RPMI8226 (cell line): ENCODE measurements at regions not wholly inside any gene's neighbourhood (a gene's known extent, or its start where the extent isn't known, plus 50 kb on each side); places are given as distances from the start of the nearest gene placed in this dataset.
"Not testable (repeated sequence)": the region's sequence is repeated elsewhere in the genome, so short reads cannot be mapped to it uniquely, and the experiment has no call there.

Experiments
- DNase-seq: peaks from one replicate; pipeline ENCODE4 v3.0.0-alpha.2; 2015

DNA sequence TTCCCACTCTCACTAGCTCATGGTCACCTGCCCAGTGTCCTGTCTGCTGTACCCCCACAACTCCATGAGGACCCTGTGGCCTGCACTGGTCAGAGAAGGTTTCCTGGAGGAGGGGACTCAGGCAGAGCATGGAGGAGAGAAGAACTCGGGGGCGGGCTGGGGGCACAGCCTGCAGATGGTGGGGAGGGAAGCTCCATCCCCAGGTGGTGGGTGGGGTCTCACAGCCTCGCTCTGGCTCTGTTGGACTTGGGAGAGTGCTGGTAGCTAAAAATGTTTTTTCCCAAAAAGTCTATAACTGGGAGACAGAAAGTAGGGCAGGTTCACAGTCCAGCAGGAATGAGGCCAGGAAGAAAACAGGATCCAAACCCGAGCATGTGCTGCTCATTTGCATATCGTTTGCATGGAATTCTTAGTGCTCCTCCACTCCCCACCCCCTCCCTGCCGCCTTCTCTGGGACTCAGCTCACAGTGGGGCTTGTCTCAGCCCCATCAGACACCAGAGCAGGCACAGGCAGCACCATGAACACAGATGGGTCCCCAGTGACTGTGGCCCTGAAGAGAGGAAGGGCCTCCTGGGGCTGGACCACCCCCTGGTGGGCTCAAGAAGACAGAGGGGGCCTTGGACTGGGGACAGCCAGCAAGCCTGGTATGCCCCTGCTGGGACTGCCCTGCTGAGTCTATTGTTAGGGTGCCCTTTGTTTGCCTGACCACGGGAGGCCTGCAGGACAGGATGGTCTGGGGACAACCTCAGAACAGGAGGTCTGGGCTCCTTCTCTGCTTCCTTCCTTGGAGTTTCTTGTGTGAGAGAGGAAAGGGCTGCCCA is 67.0 kb upstream of the SFSWAP start:
- DNase-seq, result no peak

DNA sequence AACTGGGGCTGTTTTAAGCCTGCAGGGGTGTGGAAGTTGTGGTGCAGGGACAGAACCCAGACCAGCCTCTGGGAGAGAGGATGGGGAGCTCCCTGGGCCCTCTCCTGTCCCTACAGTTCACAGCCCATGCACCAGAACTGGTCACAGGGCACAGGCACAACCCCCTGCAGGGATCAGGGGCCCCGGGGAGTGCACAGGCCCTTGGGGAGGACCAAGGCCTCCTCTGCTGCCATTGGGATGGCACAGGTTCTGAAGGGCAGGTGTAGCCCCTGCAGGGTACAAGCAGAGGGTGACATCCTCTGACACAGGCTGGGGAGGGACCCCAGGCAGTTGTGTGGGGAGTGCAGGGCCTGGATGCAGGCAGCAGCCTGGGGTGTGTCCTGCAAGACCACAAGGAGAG is 66.4 kb upstream of the SFSWAP start:
- DNase-seq, result no peak

DNA sequence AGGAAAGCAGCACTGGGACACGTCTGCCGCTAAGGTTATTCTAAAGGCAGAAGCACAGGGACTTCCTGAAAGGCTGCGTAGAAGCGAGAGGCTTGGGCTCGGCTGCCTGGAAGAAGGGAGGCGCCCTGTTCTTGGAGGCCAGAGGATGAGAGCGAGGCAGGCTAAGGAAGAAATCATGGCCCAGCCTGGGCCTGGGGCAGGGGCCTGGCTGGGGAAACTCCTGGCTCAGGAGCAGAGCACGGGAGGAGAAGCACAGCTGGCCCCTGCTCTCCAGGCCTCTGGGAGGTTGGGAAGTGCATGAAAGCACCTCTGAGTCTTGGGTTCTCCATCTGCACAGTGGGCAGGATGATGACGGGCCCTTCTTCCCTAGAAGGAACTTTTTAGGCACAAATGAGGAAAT is 66.0 kb upstream of the SFSWAP start:
- DNase-seq, result not testable (repeated sequence)

DNA sequence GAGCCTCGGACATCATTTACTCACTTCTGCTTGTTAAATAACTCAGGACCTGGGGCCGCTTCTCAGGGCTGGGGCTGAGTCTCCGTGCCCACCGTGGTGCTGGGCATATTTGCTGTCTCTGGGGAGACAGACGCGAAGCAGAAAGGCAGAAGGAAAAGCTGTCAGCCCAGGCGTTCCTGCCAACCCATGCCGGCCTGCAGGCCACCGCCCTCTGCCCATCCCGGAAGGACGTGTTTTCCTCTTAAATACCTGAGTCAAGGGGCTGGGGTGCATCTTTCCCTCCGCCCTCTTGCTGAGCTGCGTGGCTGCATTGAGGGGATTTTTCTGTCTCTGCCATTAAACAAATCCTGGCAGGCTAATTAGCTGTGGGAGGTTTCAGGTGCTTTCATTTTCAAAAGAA is 65.3 kb upstream of the SFSWAP start:
- DNase-seq, result not testable (repeated sequence)

DNA sequence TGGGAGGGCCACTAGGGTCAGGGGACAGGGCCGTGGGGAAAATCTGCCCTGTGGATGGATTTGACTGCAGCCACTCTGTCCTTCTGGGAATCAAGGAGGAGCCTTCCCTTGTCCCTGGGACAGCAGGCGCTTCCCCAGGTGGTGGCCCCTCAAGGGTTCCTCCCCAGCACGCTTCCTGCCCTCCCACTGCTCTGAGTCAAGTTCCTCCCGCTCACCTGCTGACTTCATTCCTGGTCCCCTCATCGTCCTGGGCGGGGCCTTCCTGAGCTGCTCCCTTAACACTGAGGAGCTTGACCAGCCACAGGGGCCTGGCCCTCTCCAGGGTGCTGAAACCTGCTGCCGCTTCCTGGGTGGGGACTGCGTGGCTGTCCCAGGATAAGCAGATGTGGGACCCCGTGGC is 64.4 kb upstream of the SFSWAP start:
- not testable (repeated sequence) for DNase-seq

DNA sequence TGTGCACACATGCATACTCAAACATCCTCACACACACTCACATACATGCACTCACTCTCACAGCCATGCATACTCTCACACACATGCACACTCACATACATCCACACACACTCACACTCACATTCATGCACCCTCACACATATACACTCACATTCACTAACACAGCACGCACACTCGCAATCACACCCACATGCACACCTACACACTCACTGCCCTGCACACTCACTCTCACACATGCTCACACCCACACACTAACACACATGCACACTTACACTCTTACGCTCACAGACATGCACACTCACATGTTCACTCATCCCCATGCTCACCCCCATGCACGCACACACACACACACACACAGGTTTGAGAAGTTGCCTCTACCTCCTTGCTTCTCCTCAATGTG is 63.2 kb upstream of the SFSWAP start:
- no peak for DNase-seq

DNA sequence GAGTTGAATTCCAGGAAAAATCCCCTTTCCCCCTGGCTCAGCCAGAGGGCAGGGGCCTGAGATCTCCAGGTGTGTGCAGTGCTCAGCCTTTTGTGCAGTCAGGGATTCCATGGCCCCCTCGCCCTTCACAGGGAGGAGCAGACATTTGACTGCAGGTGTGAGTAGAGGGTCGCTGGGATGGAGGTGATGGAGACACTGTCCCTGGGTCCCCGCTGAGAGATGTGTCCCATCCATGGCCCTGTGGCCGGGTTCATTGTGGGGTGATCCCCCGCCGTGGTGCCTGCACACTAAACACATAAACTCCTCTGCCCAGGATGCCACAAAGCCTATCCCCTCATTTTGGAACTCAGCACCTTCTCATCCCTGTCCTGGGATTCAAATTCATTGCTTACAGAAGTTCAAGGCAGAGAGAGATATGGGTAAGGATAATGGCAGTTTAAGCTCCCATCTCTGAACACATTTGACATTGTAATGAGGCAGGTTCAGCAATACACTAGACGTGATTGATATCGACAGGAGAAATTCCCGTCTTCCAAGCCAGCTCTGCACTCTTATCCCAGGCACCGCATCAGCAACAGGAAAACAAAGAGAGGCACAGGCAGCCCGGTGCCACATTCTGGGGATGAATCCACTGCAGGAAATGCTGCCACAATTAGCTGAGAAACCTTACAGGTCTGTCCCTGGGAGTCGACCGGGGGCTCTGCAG is 55.3 kb upstream of the SFSWAP start:
- not testable (repeated sequence) for DNase-seq

DNA sequence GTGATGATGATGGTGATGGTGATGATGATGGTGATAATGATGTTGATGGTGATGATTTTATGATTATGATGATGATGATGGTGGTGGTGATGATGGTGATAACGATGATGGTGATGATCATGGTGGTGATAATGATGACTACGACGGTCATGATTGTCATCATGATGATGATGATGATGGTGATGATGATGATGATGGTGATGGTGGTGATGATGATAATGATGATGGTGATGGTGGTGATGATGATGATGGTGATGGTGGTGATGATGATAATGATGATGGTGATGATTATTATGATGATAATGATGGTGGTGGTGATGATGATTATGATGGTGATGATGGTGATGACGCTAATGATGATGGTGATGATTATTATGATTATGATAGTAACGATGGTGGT is 54.1 kb upstream of the SFSWAP start:
- DNase-seq, result not testable (repeated sequence)

DNA sequence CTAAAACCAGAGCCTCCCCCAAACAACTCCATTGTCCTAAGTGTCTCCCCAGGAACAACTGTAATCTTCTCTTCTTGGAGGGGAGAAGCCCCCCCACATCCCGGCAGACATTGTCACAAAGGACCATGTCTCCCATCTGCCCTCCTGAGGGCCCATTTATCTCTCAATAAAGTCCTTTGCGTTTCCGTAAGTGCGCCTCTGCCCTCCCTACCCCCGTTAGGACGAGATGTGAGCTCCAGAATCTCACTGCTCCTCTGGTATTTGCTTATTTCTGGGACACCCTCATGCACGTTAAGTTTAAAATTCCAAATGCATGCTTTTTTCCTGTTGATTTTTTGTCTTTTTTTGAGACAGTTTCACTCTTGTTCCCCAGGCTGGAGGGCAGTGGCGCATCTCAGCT is 52.3 kb upstream of the SFSWAP start:
- DNase-seq, result not testable (repeated sequence)

DNA sequence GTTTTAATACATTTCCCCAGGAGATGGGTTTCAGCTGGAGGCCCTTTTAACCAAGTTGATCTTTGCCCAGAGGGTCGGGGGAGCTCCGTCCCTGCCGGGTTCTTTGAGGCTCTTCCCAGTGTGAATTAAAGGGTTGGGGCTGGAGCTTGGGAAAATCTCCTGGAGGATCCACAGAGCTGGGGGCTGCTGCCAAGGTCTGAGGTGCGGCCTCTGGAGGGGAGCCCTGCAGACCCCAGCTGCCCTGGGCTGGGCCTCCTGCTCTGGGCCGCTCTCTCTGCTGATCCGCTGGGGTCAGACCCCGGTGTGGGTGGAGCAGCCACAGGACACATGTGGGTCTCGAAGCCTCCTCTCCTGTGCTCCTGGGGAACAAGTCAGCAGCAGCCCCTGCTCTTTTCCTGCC is 51.4 kb upstream of the SFSWAP start:
- DNase-seq, result not testable (repeated sequence)

DNA sequence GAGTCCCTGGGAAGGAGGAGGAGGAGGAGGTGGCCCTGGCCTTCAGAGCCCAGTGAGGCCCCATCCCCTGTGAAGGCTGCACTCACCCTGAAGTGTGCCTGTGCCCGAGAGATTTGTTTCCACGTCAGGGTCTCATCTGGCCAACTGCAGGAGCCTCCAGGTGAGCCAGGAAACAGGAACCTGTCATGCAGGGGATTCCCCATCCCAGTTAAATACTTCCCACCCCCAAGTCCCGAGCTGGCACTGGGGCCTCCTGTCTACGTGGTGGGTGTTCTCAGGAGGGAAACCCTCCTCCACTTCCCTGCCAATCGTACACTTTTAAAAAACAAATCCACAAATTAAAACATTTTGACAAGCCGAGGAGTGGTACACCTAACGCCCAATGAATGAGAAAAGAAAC is 50.9 kb upstream of the SFSWAP start:
- not testable (repeated sequence) for DNase-seq

DNA sequence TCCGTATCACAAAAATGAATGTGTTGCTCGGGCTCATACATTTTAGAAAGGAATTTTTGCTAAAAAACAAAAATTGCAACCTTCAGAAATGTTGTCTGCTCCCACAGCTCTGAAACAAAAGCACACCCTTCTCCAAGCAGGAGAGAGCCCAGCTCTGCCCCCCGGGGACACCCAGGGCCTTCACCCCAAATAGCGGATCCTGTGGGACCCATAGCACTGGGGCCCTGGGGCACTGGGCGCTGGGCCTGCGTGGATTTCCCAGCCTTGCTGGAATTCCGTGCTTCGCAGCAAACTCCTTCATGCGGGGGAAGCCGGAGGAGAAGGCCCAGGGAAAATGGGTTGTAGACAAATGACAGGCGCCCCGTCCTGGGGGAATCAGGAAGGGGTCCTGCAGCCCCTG is 50.5 kb upstream of the SFSWAP start:
- DNase-seq, result not testable (repeated sequence)
